K562 (cell line): ENCODE measurements at regions not wholly inside any gene's neighbourhood (a gene's known extent, or its start where the extent isn't known, plus 50 kb on each side); places are given as distances from the start of the nearest gene placed in this dataset.

ENCODE experiments used
- ATAC-seq: fragments of 200-7000 bp; cut with Tn5 transposase; 3 replicates; pipeline ENCODE4 v1.9.1; 2020; ENCODE audit warnings: moderate library complexity
- BruUV-seq: library from RNA; stranded (reverse); fragments of 400-500 nt; replicated peaks from 2 replicates; lab custom pipeline; 2021; lab: Mats Ljungman, UMichigan
- CTCF ChIA-PET: fragments of 300-600 bp; formaldehyde crosslinking; extraction: SDS; loops from one replicate; lab custom pipeline; 2021; ENCODE audit warnings: low intra/inter-chr PET ratio; lab: Yijun Ruan, JAX
- POLR2A ChIA-PET: fragments of 300-600, 350-650 bp; sonication (Branson Sonifier 250); formaldehyde crosslinking; extraction: SDS; loops from one replicate; lab custom pipeline; 2021; ENCODE audit warnings: antibody characterized with exemption, inconsistent platforms; lab: Yijun Ruan, JAX
- DNase-seq, 4 experiments: peaks; one replicate each; pipeline versions ENCODE4 v3.0.0 to v3.0.0-alpha.2; 2011 to 2018; ENCODE audit warnings: low spot score in 3 of 4, mixed read lengths in 3 of 4; ENCODE audit errors: extremely low read depth in 1 of 4
- FAIRE-seq: peaks from 2 replicates; lab custom pipeline; 2011; peaks lifted over from hg19 to GRCh38; lab: Jason Lieb, UNC
- H2AFZ ChIP-seq: 2 replicates; pipeline ENCODE4 v1.6.0; 2011; ENCODE audit warnings: low read depth, low read length, control low read depth, inconsistent platforms
- H3K27ac ChIP-seq: fragments of 200-600 bp; 3 replicates; pipeline ENCODE4 v1.8.0; 2011; ENCODE audit warnings: low read depth, mild to moderate bottlenecking, control low read depth, inconsistent platforms, low read length, moderate library complexity, mixed read lengths; ENCODE audit errors: extremely low read depth
- H3K27me3 ChIP-seq, 2 experiments: fragments of 300-600 bp in 1 of 2; 2 replicates in 1 of 2; 3 replicates in 1 of 2; pipeline versions ENCODE4 v1.6.0 to v1.8.0; 2011; ENCODE audit warnings: inconsistent platforms in 2 of 2, low read length in 2 of 2, mild to moderate bottlenecking in 1 of 2, mixed read lengths in 1 of 2, moderate library complexity in 1 of 2; ENCODE audit not compliant: control insufficient read depth in 2 of 2, insufficient read depth in 2 of 2
- H3K36me3 ChIP-seq: fragments of 300-600 bp; 3 replicates; pipeline ENCODE4 v1.8.0; 2011; ENCODE audit warnings: mild to moderate bottlenecking, low read length, inconsistent platforms; ENCODE audit not compliant: control insufficient read depth, insufficient read depth
- H3K4me1 ChIP-seq, 2 experiments: fragments of 200-600 bp in 1 of 2; replicated peaks in 1 of 2; 2 replicates in 1 of 2; 3 replicates in 1 of 2; pipeline versions ENCODE4 v1.5.1 to v1.8.0; 2011; ENCODE audit warnings: inconsistent platforms in 2 of 2, low read length in 2 of 2, mild to moderate bottlenecking in 1 of 2, mixed read lengths in 1 of 2, moderate library complexity in 1 of 2; ENCODE audit not compliant: control insufficient read depth in 2 of 2, insufficient read depth in 2 of 2
- H3K4me2 ChIP-seq: 2 replicates; pipeline ENCODE4 v1.6.1; 2011; ENCODE audit warnings: low read length, control low read depth, inconsistent platforms, mixed read lengths; ENCODE audit not compliant: insufficient read depth
- H3K4me3 ChIP-seq: fragments of 200-600 bp; sonication (generic), shearing (Covaris generic); 2 replicates; pipeline ENCODE4 v1.5.1; 2016; ENCODE audit warnings: control low read depth, inconsistent platforms
- H3K79me2 ChIP-seq: fragments of 200-600 bp; 3 replicates; pipeline ENCODE4 v1.8.0; 2011; ENCODE audit warnings: low read length, inconsistent platforms; ENCODE audit not compliant: control insufficient read depth, insufficient read depth
- H3K9ac ChIP-seq, 2 experiments: 2 replicates each; pipeline versions ENCODE4 v1.6.0 to v1.6.1; 2011; ENCODE audit warnings: low read depth in 2 of 2, low read length in 2 of 2, control low read depth in 1 of 2, inconsistent platforms in 1 of 2, mild to moderate bottlenecking in 1 of 2, mixed read lengths in 1 of 2; ENCODE audit not compliant: insufficient read depth in 1 of 2
- H3K9me1 ChIP-seq: one replicate; pipeline ENCODE4 v1.6.0; 2011; ENCODE audit warnings: inconsistent platforms, mild to moderate bottlenecking, low read length, moderate library complexity; ENCODE audit not compliant: control insufficient read depth, insufficient read depth
- H3K9me3 ChIP-seq: replicated peaks from 2 replicates; pipeline ENCODE4 v1.5.1; 2011; ENCODE audit warnings: low read depth, low read length, inconsistent platforms; ENCODE audit not compliant: control insufficient read depth, insufficient read depth
- H4K20me1 ChIP-seq: replicated peaks from 2 replicates; pipeline ENCODE4 v1.6.1; 2011; ENCODE audit warnings: low read length, inconsistent platforms, mixed read lengths; ENCODE audit not compliant: control insufficient read depth, insufficient read depth
- CTBP1 ChIP-seq: fragments of 450-650 bp; IDR thresholded peaks from 2 replicates; pipeline ENCODE4 v1.6.1; 2016; ENCODE audit warnings: borderline replicate concordance
- MCM2 ChIP-seq: fragments of 450-650 bp; IDR thresholded peaks from 2 replicates; pipeline ENCODE4 v1.6.1; 2017; ENCODE audit warnings: low read depth, mild to moderate bottlenecking
- RAD51 ChIP-seq: fragments of 450-650 bp; IDR thresholded peaks from 2 replicates; pipeline ENCODE4 v1.7.1; 2016; ENCODE audit warnings: low read depth, mild to moderate bottlenecking, borderline replicate concordance
- RBM34 ChIP-seq: fragments of 200-400 bp; formaldehyde crosslinking; IDR thresholded peaks from 2 replicates; pipeline ENCODE4 v1.6.1; 2018; ENCODE audit warnings: low read length, borderline replicate concordance; ENCODE audit not compliant: insufficient read depth
- SOX6 ChIP-seq: fragments of 450-650 bp; IDR thresholded peaks from 2 replicates; pipeline ENCODE4 v1.6.1; 2014; ENCODE audit warnings: mild to moderate bottlenecking
- TSC22D4 ChIP-seq: fragments of 450-650 bp; IDR thresholded peaks from 2 replicates; pipeline ENCODE4 v1.6.1; 2016; ENCODE audit warnings: missing genetic modification characterization, missing biosample characterization, control low read depth
- ZNF76 ChIP-seq: fragments of 250-450 bp; sonication (Bioruptor Pico); IDR thresholded peaks from 2 replicates; pipeline ENCODE4 v1.4.0; 2020; ENCODE audit warnings: mild to moderate bottlenecking, moderate library complexity, borderline replicate concordance
- WGBS: fragments of 100-300 bp; shearing (Covaris generic); methylation state at CpG from one replicate; pipeline ENCODE4 v1.1.6; 2016; ENCODE audit warnings: low coverage, mixed read lengths; ENCODE audit not compliant: insufficient coverage; ENCODE audit errors: missing lambda C conversion rate; 5-methylcytosine and 5-hydroxymethylcytosine counted together
- in situ Hi-C: fragments of 300-500 bp; cut with MboI; formaldehyde crosslinking; loops from 4 replicates; pipeline ENCODE4 v1.15.0; 2018; ENCODE audit warnings: inconsistent platforms, mixed read lengths
- intact Hi-C: fragments of 100-400 bp; cut with micrococcal nuclease; formaldehyde crosslinking; loops from 2 replicates; pipeline ENCODE4 v1.14.2; 2022
- TF ChIP-seq, protein P1 (sequence below): fragments of 200-400 bp; formaldehyde crosslinking; IDR thresholded peaks from 2 replicates; pipeline ENCODE4 v1.6.1; 2017; ENCODE audit warnings: mild to moderate bottlenecking, low read depth, low read length, moderate library complexity
- TF ChIP-seq, protein P2 (sequence below): fragments of 450-650 bp; formaldehyde crosslinking; IDR thresholded peaks from 2 replicates; pipeline ENCODE4 v1.4.0; 2020; ENCODE audit warnings: mild to moderate bottlenecking, mixed read lengths
- TF ChIP-seq, protein P3 (sequence below): sonication (generic); formaldehyde crosslinking; IDR thresholded peaks from 2 replicates; pipeline ENCODE4 v1.8.1; 2023; ENCODE audit warnings: mild to moderate bottlenecking, missing genetic modification reagents

- TF ChIP-seq TSC22D4 (tag) (no peak), RBM34 (no peak), RAD51 (peak; percentile 34; the same call in 1 of the 2 replicates), CTBP1 (no peak), ZNF76 (CRISPR knock-in tag) (no peak), MCM2 (no peak), SOX6 (no peak)
- TF ChIP-seq, protein P1, sequence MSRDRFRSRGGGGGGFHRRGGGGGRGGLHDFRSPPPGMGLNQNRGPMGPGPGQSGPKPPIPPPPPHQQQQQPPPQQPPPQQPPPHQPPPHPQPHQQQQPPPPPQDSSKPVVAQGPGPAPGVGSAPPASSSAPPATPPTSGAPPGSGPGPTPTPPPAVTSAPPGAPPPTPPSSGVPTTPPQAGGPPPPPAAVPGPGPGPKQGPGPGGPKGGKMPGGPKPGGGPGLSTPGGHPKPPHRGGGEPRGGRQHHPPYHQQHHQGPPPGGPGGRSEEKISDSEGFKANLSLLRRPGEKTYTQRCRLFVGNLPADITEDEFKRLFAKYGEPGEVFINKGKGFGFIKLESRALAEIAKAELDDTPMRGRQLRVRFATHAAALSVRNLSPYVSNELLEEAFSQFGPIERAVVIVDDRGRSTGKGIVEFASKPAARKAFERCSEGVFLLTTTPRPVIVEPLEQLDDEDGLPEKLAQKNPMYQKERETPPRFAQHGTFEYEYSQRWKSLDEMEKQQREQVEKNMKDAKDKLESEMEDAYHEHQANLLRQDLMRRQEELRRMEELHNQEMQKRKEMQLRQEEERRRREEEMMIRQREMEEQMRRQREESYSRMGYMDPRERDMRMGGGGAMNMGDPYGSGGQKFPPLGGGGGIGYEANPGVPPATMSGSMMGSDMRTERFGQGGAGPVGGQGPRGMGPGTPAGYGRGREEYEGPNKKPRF: no peak
- TF ChIP-seq, protein P2, sequence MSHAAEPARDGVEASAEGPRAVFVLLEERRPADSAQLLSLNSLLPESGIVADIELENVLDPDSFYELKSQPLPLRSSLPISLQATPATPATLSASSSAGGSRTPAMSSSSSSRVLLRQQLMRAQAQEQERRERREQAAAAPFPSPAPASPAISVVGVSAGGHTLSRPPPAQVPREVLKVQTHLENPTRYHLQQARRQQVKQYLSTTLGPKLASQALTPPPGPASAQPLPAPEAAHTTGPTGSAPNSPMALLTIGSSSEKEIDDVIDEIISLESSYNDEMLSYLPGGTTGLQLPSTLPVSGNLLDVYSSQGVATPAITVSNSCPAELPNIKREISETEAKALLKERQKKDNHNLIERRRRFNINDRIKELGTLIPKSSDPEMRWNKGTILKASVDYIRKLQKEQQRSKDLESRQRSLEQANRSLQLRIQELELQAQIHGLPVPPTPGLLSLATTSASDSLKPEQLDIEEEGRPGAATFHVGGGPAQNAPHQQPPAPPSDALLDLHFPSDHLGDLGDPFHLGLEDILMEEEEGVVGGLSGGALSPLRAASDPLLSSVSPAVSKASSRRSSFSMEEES (CRISPR knock-in tag): peak; percentile 70
- TF ChIP-seq, protein P3, sequence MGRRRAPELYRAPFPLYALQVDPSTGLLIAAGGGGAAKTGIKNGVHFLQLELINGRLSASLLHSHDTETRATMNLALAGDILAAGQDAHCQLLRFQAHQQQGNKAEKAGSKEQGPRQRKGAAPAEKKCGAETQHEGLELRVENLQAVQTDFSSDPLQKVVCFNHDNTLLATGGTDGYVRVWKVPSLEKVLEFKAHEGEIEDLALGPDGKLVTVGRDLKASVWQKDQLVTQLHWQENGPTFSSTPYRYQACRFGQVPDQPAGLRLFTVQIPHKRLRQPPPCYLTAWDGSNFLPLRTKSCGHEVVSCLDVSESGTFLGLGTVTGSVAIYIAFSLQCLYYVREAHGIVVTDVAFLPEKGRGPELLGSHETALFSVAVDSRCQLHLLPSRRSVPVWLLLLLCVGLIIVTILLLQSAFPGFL (CRISPR knock-in tag): no peak
- H4K20me1 ChIP-seq: no peaks in the 10 kb centered on the region
- no peaks in the 10 kb centered on the region for H3K27me3 ChIP-seq
- H3K4me3 ChIP-seq: no peak overlapping the region
- no peaks in the 10 kb centered on the region for H3K9me1 ChIP-seq
- no peak overlapping the region for H3K9ac ChIP-seq
- WGBS: 27% methylated on average over 1 of the region's 1 CpG
- H3K79me2 ChIP-seq: no peaks in the 10 kb centered on the region
- H3K9me3 ChIP-seq: no peaks in the 10 kb centered on the region
- no peak overlapping the region for H3K27ac ChIP-seq
- no peaks in the 10 kb centered on the region for H3K4me1 ChIP-seq
- in situ Hi-C loops (no loop called here), intact Hi-C loops (no loop called here)
- no peak overlapping the region for H2AFZ ChIP-seq
- ATAC-seq: no peak
- no peak overlapping the region for H3K4me2 ChIP-seq
- ChIA-PET POLR2A (interaction anchor here (0.6 to 1.2 kb wide), 3 partner anchors 8 to 118 kb away, joined by 3 to 4 read pairs (median 4); no protein-coding TSS in a partner anchor), CTCF (no interaction called here)
- no peaks in the 10 kb centered on the region for H3K36me3 ChIP-seq
- no TSS peak for BruUV-seq
- DNase-seq: no peak
- FAIRE-seq: no peak
Measured at GRCh38 chr7:12467837-12468236, 64.2 kb upstream of the VWDE start.
